Fibroblast of pulmonary artery (primary cell): ENCODE measurements at regions not wholly inside any gene's neighbourhood (a gene's known extent, or its start where the extent isn't known, plus 50 kb on each side); places are given as distances from the start of the nearest gene placed in this dataset.

Experiments
- DNase-seq: peaks from one replicate; pipeline ENCODE4 v3.0.0-alpha.2; 2010; ENCODE audit warnings: low read depth
- H3K4me3 ChIP-seq: replicated peaks from 2 replicates; pipeline ENCODE4 v1.5.1; 2011; ENCODE audit warnings: low read depth, mild to moderate bottlenecking, control low read depth, low read length, moderate library complexity
- TF ChIP-seq, protein P1 (sequence below): IDR thresholded peaks from 2 replicates; pipeline ENCODE4 v1.5.1; 2011; ENCODE audit warnings: mild to moderate bottlenecking, control low read depth, low read length, inconsistent platforms; ENCODE audit errors: missing control alignments

DNA sequence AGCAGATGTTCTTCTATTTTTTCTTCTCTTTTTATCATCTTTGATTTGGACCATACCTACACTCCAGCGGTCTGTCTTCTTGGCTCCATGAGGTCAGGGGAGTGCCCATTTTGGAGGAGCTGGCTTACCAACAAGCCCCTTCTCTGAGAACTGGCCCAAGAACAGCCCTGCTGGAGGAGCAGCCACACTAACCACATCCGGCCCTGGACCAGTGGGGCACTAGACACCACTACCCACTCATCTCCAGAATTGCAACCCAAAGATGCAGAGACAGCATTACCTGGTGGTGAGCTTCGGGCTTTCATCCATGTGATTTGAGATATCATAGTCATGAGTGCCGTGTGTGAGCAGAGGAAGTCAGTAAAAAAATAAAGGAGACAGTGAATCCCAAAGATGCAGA is 599.4 kb upstream of the CDH4 start:
- H3K4me3 ChIP-seq = no peak overlapping the region
- no peak for DNase-seq
- TF ChIP-seq, protein P1, sequence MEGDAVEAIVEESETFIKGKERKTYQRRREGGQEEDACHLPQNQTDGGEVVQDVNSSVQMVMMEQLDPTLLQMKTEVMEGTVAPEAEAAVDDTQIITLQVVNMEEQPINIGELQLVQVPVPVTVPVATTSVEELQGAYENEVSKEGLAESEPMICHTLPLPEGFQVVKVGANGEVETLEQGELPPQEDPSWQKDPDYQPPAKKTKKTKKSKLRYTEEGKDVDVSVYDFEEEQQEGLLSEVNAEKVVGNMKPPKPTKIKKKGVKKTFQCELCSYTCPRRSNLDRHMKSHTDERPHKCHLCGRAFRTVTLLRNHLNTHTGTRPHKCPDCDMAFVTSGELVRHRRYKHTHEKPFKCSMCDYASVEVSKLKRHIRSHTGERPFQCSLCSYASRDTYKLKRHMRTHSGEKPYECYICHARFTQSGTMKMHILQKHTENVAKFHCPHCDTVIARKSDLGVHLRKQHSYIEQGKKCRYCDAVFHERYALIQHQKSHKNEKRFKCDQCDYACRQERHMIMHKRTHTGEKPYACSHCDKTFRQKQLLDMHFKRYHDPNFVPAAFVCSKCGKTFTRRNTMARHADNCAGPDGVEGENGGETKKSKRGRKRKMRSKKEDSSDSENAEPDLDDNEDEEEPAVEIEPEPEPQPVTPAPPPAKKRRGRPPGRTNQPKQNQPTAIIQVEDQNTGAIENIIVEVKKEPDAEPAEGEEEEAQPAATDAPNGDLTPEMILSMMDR = no peak

DNA sequence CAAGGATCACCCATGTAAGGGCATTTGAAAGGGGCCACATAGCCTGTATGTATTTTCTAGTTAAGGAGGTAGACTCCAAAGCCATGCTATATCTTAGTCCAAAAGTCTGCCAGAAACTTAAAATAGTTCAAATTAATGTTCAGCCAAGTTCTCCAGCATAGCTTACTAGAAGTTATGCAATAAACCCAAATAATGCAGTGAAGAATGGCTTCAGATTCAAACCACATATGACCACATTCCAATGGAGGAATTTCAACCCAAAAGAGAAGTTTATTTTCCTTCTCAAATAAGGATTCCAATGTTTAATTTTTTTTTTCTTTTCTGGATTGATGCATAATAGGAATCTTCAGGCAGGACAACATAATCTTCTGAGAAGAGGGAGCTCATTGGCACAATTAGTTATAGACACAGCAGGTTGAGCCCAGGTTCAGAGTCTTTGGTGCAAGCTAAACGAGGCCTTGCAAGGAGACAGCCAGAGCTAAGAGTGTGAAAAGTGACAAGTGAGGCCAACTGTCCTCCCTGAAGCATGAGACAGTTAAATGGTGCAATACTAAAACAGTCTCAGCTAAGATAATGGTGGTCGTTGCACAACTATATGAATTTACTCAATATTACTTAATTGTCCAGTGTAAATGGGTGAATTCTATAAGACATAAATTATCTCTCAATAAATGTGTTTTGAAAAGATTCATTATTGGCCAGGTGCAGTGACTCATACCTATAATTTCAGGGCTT is 598.8 kb upstream of the CDH4 start:
- TF ChIP-seq, protein P1 = no peak
- no peak overlapping the region for H3K4me3 ChIP-seq
- no peak for DNase-seq

DNA sequence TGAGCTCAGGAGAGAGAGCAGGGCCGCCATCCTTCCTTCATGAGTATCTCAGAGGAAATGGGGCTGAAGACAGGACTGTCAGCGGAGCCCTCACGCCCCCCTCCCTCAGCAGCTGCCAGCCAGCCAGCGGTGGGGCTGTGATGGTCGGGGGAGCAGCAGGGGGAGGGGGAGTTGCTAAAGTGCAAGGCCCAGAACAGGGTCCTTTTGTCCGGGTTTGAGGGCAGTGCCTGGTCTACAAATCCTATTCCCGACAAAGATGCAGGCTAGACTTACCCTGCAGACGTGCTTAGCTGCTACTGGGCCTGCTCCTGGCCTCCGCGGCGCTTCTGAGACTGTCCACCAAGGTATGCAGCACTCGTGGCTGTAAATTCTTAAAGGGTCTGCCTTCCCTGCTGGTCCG is 593.4 kb upstream of the CDH4 start:
- H3K4me3 ChIP-seq = no peak overlapping the region
- TF ChIP-seq, protein P1 = no peak
- no peak for DNase-seq

DNA sequence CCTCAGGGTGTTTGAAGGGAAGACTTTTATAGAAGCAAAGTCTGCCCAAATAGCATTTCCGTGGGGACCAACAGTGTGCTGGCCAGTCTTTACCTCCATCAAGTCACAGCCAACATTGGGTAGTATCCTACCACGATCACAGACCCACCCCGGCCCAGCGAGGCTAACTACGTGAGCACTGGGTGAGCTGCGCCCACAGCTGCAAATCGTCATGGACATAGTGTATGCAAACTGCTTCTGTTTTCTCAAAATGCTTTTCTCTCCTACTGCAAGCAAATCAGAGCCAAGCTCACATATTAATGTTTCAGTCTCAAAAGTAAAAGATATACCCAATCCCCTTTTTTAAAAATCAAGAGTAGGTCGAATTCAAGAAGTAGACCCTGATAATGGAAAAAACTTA is 592.8 kb upstream of the CDH4 start:
- H3K4me3 ChIP-seq = no peak overlapping the region
- DNase-seq = no peak
- TF ChIP-seq, protein P1 = no peak

DNA sequence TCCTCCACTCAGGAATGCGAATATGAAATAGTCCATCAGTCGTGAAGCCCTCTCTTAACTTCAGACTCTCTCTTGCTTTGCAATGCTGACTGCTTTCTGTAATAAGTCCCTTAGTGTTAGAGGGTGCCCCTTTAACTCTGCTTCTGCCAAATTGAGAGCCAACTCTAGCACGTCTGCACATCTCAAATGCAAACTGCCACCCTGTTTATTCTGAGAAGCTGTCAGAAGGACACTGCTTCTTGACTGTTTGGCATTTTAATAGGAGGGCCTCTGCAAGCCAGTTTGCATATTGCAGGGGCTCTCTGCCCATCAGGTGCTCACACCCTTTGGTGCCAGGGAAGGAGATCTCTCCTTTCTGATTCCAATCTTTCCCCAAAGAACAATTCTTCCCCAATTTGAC is 589.8 kb upstream of the CDH4 start:
- TF ChIP-seq, protein P1 = no peak
- H3K4me3 ChIP-seq = no peak overlapping the region
- DNase-seq = no peak

DNA sequence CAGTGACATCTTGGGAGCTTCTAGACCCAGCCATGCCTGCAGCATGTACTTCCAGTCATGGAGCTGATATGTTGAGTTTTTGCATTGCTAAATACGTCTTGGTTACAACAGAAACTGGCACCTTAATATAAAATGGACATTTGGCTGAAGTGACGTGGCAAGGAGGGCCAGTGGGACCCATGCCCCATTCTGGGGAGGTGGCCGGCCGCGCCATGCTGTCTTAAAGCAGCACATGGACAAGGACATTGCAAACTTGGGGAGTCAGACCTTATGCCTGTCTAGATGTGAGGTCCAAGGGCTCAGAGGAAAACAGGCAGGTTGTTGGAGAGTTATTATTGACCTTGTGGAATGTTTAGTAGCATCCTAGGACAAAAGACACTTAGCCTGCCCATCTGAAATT is 588.0 kb upstream of the CDH4 start:
- TF ChIP-seq, protein P1 = no peak
- H3K4me3 ChIP-seq = no peak overlapping the region
- DNase-seq = no peak

DNA sequence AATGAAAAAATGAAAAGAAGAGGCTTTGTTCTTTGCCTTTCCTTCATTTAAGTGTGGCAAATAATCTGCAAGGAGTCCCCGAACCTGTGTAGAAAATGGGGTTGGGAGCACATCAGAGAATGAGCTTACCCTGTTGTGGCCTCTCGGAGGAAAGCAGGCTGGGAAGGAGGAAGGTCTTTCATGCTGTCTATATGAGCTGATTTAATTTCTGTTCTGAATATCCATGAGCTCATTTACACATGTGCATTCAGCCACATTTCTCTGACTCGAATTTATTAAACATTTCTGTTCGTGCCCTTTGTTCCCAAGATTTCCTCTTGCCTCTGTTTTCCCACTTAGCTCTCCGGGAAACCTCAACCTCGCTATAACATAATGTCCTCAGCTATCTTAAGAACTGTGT is 584.4 kb upstream of the CDH4 start:
- TF ChIP-seq, protein P1 = no peak
- no peak overlapping the region for H3K4me3 ChIP-seq
- DNase-seq = no peak
